Liver (tissue), 8 donors: ENCODE measurements at regions not wholly inside any gene's neighbourhood (a gene's known extent, or its start where the extent isn't known, plus 50 kb on each side); places are given as distances from the start of the nearest gene placed in this dataset.

Experiments
- DNase-seq: peaks from one replicate; pipeline ENCODE4 v3.0.0-alpha.2; 2017; ENCODE audit warnings: low spot score
- H3K27ac ChIP-seq, 2 donors: one replicate each; pipeline ENCODE4 v1.7.0; 2013; ENCODE audit warnings: inconsistent platforms in 2 of 2, low read length in 2 of 2, control low read depth in 1 of 2, low read depth in 1 of 2, mild to moderate bottlenecking in 1 of 2
- H3K27me3 ChIP-seq, 4 donors: one replicate each; pipeline versions ENCODE4 v1.6.1 to v1.7.0; 2013; ENCODE audit warnings: low read length in 3 of 4, inconsistent platforms in 1 of 4, mild to moderate bottlenecking in 1 of 4, moderate library complexity in 1 of 4; ENCODE audit not compliant: control insufficient read depth in 4 of 4, insufficient read depth in 4 of 4
- H3K36me3 ChIP-seq, 4 donors: one replicate each; pipeline versions ENCODE4 v1.6.1 to v1.7.0; 2013; ENCODE audit warnings: low read length in 3 of 4, mild to moderate bottlenecking in 3 of 4, low read depth in 1 of 4, moderate library complexity in 1 of 4; ENCODE audit not compliant: control insufficient read depth in 4 of 4, insufficient read depth in 3 of 4
- H3K4me1 ChIP-seq, 4 donors: one replicate each; pipeline versions ENCODE4 v1.6.1 to v1.7.0; 2013; ENCODE audit warnings: low read length in 3 of 4, mild to moderate bottlenecking in 3 of 4, moderate library complexity in 1 of 4; ENCODE audit not compliant: control insufficient read depth in 4 of 4, insufficient read depth in 4 of 4
- H3K4me3 ChIP-seq, 3 donors: one replicate each; pipeline versions ENCODE4 v1.6.1 to v1.7.0; 2013; ENCODE audit warnings: low read length in 3 of 3, control low read depth in 1 of 3, low read depth in 1 of 3, mild to moderate bottlenecking in 1 of 3
- H3K9ac ChIP-seq, 2 donors: one replicate each; pipeline ENCODE4 v1.7.0; 2013; ENCODE audit warnings: low read length in 2 of 2, mild to moderate bottlenecking in 2 of 2, moderate library complexity in 2 of 2, control low read depth in 1 of 2, low read depth in 1 of 2
- H3K9me3 ChIP-seq, 4 donors: one replicate each; pipeline versions ENCODE4 v1.6.1 to v1.7.0; 2013; ENCODE audit warnings: low read length in 3 of 4; ENCODE audit not compliant: control insufficient read depth in 4 of 4
- ATF3 ChIP-seq: IDR thresholded peaks from 2 replicates; pipeline ENCODE4 v1.6.1; 2016; ENCODE audit warnings: antibody characterized with exemption
- CTCF ChIP-seq: fragments of 150-350 bp; IDR thresholded peaks from 2 replicates; pipeline ENCODE4 v1.5.1; 2017; ENCODE audit warnings: improper control_type of control experiment, low read depth, low read length; ENCODE audit not compliant: missing input control
- EGR1 ChIP-seq, 2 donors: IDR thresholded peaks; 2 replicates each; pipeline ENCODE4 v1.6.1; 2016 to 2018; ENCODE audit warnings: antibody characterized with exemption in 2 of 2, low read depth in 2 of 2
- FOXA1 ChIP-seq: IDR thresholded peaks from 2 replicates; pipeline ENCODE4 v1.6.1; 2016; ENCODE audit warnings: antibody characterized with exemption
- FOXA2 ChIP-seq: IDR thresholded peaks from 2 replicates; pipeline ENCODE4 v1.6.1; 2016; ENCODE audit warnings: antibody characterized with exemption
- GABPA ChIP-seq, 2 donors: IDR thresholded peaks in 1 of 2; conservative IDR thresholded peaks in 1 of 2; 2 replicates each; pipeline ENCODE4 v1.6.1; 2016; ENCODE audit warnings: antibody characterized with exemption in 2 of 2, mild to moderate bottlenecking in 1 of 2, moderate library complexity in 1 of 2
- HNF4A ChIP-seq, 2 donors: conservative IDR thresholded peaks; 2 replicates each; pipeline ENCODE4 v1.6.1; 2016; ENCODE audit warnings: antibody characterized with exemption in 2 of 2, mild to moderate bottlenecking in 2 of 2
- HNF4G ChIP-seq: IDR thresholded peaks from 2 replicates; pipeline ENCODE4 v1.6.1; 2016; ENCODE audit warnings: antibody characterized with exemption
- JUND ChIP-seq, 2 donors: IDR thresholded peaks; 2 replicates each; pipeline ENCODE4 v1.6.1; 2016; ENCODE audit warnings: antibody characterized with exemption in 2 of 2
- MAX ChIP-seq: IDR thresholded peaks from 2 replicates; pipeline ENCODE4 v1.6.1; 2016; ENCODE audit warnings: antibody characterized with exemption
- NR2F2 ChIP-seq: IDR thresholded peaks from 2 replicates; pipeline ENCODE4 v1.6.1; 2016; ENCODE audit warnings: antibody characterized with exemption
- RAD21 ChIP-seq, 2 donors: IDR thresholded peaks; 2 replicates each; pipeline ENCODE4 v1.6.1; 2016; ENCODE audit warnings: antibody characterized with exemption in 2 of 2, mild to moderate bottlenecking in 2 of 2
- REST ChIP-seq: IDR thresholded peaks from 2 replicates; pipeline ENCODE4 v1.6.1; 2016; ENCODE audit warnings: antibody characterized with exemption, mild to moderate bottlenecking
- RXRA ChIP-seq, 2 donors: IDR thresholded peaks; 2 replicates each; pipeline ENCODE4 v1.6.1; 2017 to 2018; ENCODE audit warnings: antibody characterized with exemption in 2 of 2, mild to moderate bottlenecking in 1 of 2
- SP1 ChIP-seq: IDR thresholded peaks from 2 replicates; pipeline ENCODE4 v1.6.1; 2018; ENCODE audit warnings: antibody characterized with exemption, mild to moderate bottlenecking
- ZBTB33 ChIP-seq: IDR thresholded peaks from 2 replicates; pipeline ENCODE4 v1.6.1; 2016; ENCODE audit warnings: antibody characterized with exemption
- WGBS: extraction: QIAGEN DNeasy Blood & Tissue Kit; methylation state at CpG from one replicate; pipeline ENCODE4 v1.1.7; 2013; 5-methylcytosine and 5-hydroxymethylcytosine counted together
- donor health status: healthy.
- donor health status: healthy.
- donor health status: healthy.
- donor health status: healthy.
- donor health status: healthy.

GRCh38 chrX:20363275-20363674, 96.6 kb upstream of the RPS6KA3 start:
- TF ChIP-seq ZBTB33 (no peak), GABPA (IDR thresholded peaks at IDR 0.05 in 1 of 2, conservative IDR thresholded peaks at IDR 0.05 in 1 of 2) (no peak), SP1 (no peak), ATF3 (no peak), HNF4A (conservative IDR thresholded peaks at IDR 0.05) (no peak), RAD21 (IDR thresholded peaks at IDR 0.05) (no peak), FOXA1 (no peak), FOXA2 (no peak)
- H3K4me3 ChIP-seq = no peak overlapping the region

GRCh38 chrX:20362268-20363267, 95.9 kb upstream of the RPS6KA3 start:
- 64% methylated on average over 19 of the region's 19 CpGs for WGBS
- no peaks in the 10 kb centered on the region for H3K9me3 ChIP-seq
- DNase-seq = no peak
- no peak overlapping the region for H3K4me3 ChIP-seq
- no peak overlapping the region for H3K9ac ChIP-seq
- H3K27ac ChIP-seq = peak overlapping the region in 1 of 2 donors; percentile 35
- H3K27me3 ChIP-seq = peaks cover 0 to 4% (median 0%) of the 10 kb centered on the region in 4 donors
- H3K4me1 ChIP-seq = peaks cover 0 to 6% (median 3%) of the 10 kb centered on the region in 4 donors
- H3K36me3 ChIP-seq = no peaks in the 10 kb centered on the region
- TF ChIP-seq FOXA2 (no peak), JUND (IDR thresholded peaks at IDR 0.05) (no peak), EGR1 (IDR thresholded peaks at IDR 0.05; ENCODE audit: low read depth in 2 of 2) (no peak), HNF4A (conservative IDR thresholded peaks at IDR 0.05) (no peak), RXRA (IDR thresholded peaks at IDR 0.05) (no peak), HNF4G (no peak)

More at GRCh38 chrX:20363275-20363674, 96.6 kb upstream of the RPS6KA3 start:
- H3K9ac ChIP-seq = no peak overlapping the region
- no peaks in the 10 kb centered on the region for H3K9me3 ChIP-seq
- H3K27ac ChIP-seq = no peak overlapping the region
- H3K36me3 ChIP-seq = no peaks in the 10 kb centered on the region
- 84% methylated on average over 5 of the region's 5 CpGs for WGBS
- no peak for DNase-seq
- H3K4me1 ChIP-seq = peaks cover 0 to 6% (median 3%) of the 10 kb centered on the region in 4 donors
- H3K27me3 ChIP-seq = peaks cover 0 to 4% (median 0%) of the 10 kb centered on the region in 4 donors

GRCh38 chrX:20361890-20362262, 95.2 kb upstream of the RPS6KA3 start:
- no peaks in the 10 kb centered on the region for H3K9me3 ChIP-seq
- 74% methylated on average over 4 of the region's 4 CpGs for WGBS
- DNase-seq = no peak
- H3K27ac ChIP-seq = no peak overlapping the region
- H3K4me3 ChIP-seq = no peak overlapping the region
- peaks cover 0 to 6% (median 3%) of the 10 kb centered on the region in 4 donors for H3K4me1 ChIP-seq
- no peak overlapping the region for H3K9ac ChIP-seq
- H3K36me3 ChIP-seq = no peaks in the 10 kb centered on the region
- peaks cover 0 to 5% (median 0%) of the 10 kb centered on the region in 4 donors for H3K27me3 ChIP-seq
- TF ChIP-seq RXRA (IDR thresholded peaks at IDR 0.05) (no peak), CTCF (no peak), RAD21 (IDR thresholded peaks at IDR 0.05) (no peak), HNF4G (no peak), FOXA2 (no peak), REST (no peak), MAX (no peak), GABPA (IDR thresholded peaks at IDR 0.05 in 1 of 2, conservative IDR thresholded peaks at IDR 0.05 in 1 of 2) (no peak), NR2F2 (no peak), SP1 (no peak), HNF4A (conservative IDR thresholded peaks at IDR 0.05) (no peak), FOXA1 (no peak), EGR1 (IDR thresholded peaks at IDR 0.05; ENCODE audit: low read depth in 2 of 2) (no peak)
